Lung (tissue), 11 donors: ENCODE measurements at regions not wholly inside any gene's neighbourhood (a gene's known extent, or its start where the extent isn't known, plus 50 kb on each side); places are given as distances from the start of the nearest gene placed in this dataset.

Experiments
- ATAC-seq: fragments of 200-7000 bp; cut with Tn5 transposase; one replicate; pipeline ENCODE4 v1.9.1; 2020; ENCODE audit warnings: moderate number of reproducible peaks; ENCODE audit not compliant: insufficient read depth, low FRiP score
- DNase-seq, 3 donors: peaks; one replicate each; pipeline ENCODE4 v3.0.0-alpha.2; 2013 to 2017
- H3K27ac ChIP-seq, 2 donors: one replicate each; pipeline ENCODE4 v1.5.1; 2013; ENCODE audit warnings: mild to moderate bottlenecking in 2 of 2, moderate library complexity in 2 of 2, control low read depth in 1 of 2, inconsistent platforms in 1 of 2, low read depth in 1 of 2, low read length in 1 of 2
- H3K27me3 ChIP-seq, 3 donors: one replicate each; pipeline ENCODE4 v1.5.1; 2013; ENCODE audit warnings: low read length in 2 of 3; ENCODE audit not compliant: control insufficient read depth in 3 of 3, insufficient read depth in 3 of 3
- H3K36me3 ChIP-seq, 4 donors: one replicate each; pipeline ENCODE4 v1.5.1; 2013; ENCODE audit warnings: low read length in 4 of 4, mild to moderate bottlenecking in 1 of 4, moderate library complexity in 1 of 4; ENCODE audit not compliant: control insufficient read depth in 4 of 4, insufficient read depth in 4 of 4
- H3K4me1 ChIP-seq, 5 donors: one replicate each; pipeline ENCODE4 v1.5.1; 2013; ENCODE audit warnings: low read length in 5 of 5, mild to moderate bottlenecking in 2 of 5, moderate library complexity in 1 of 5; ENCODE audit not compliant: control insufficient read depth in 5 of 5, insufficient read depth in 5 of 5
- H3K4me3 ChIP-seq: one replicate; pipeline ENCODE4 v1.5.1; 2013; ENCODE audit warnings: mild to moderate bottlenecking, control low read depth, moderate library complexity
- H3K9ac ChIP-seq, 2 donors: one replicate each; pipeline ENCODE4 v1.5.1; 2013; ENCODE audit warnings: low read length in 2 of 2, control low read depth in 1 of 2; ENCODE audit not compliant: insufficient read depth in 1 of 2
- H3K9me3 ChIP-seq, 4 donors: one replicate each; pipeline ENCODE4 v1.5.1; 2013; ENCODE audit warnings: low read length in 3 of 4, mild to moderate bottlenecking in 1 of 4, moderate library complexity in 1 of 4; ENCODE audit not compliant: control insufficient read depth in 4 of 4, insufficient read depth in 3 of 4
- CTCF ChIP-seq: IDR thresholded peaks from 2 replicates; pipeline ENCODE4 v1.5.1; 2012; ENCODE audit warnings: mild to moderate bottlenecking; ENCODE audit errors: control extremely low read depth, extremely low read depth
- WGBS, 2 donors: extraction: QIAGEN DNeasy Blood & Tissue Kit; methylation state at CpG; one replicate each; pipeline ENCODE4 v1.1.7; 2013; 5-methylcytosine and 5-hydroxymethylcytosine counted together
- donor health status: control.
- donor health status: control.
- donor health status: Bipolar disorder and iron deficiency.
- donor health status: healthy.
- donor health status: DM: yes; HTN: yes; CAD: no.

DNA sequence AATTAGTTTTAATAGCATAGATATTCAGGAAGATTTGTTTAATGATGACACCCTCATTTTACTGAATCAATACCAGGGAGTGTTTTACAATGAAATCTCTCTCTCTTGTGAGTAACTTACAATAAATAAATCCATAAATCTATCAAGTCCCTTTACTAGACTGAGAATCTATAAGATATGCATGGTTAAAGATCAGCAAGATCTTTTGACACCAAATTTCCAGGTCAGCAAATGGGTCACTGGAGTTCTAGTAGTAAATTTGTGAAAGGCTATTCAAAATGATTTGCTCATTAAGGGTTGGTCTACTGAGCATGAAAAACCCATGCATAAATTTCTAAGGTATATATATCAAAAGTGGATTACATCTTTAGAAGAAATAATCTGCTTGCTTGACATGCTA lies 512.1 kb upstream of the ITGA1 start:
- no peaks in the 10 kb centered on the region for H3K27me3 ChIP-seq
- DNase-seq (no peak), ATAC-seq (no peak)
- TF ChIP-seq CTCF = no peak
- no peaks in the 10 kb centered on the region for H3K9me3 ChIP-seq
- no peak overlapping the region for H3K27ac ChIP-seq
- no peak overlapping the region for H3K9ac ChIP-seq
- no peaks in the 10 kb centered on the region for H3K36me3 ChIP-seq
- H3K4me3 ChIP-seq = no peak overlapping the region
- no peaks in the 10 kb centered on the region for H3K4me1 ChIP-seq

DNA sequence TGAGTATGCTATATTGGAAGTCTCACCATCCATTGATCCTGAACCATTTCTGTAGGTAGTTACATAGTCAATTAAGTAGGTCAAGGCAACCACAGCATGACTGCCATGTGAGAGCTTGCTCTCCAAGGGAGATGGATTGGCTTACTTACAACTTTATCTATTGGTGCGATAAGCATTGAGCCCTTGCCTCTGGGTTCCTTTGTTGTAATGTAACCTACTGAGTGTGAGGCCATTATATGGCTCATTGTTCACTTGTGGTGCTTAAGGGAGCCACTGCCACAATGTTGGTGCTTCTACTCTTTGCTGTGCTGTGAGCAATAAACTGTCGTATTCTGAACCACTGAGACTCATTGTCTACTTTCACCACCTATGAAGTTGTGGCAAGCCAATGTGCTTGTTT lies 510.6 kb upstream of the ITGA1 start:
- Histone ChIP-seq H3K9ac (no peak overlapping the region), H3K4me1 (no peaks in the 10 kb centered on the region), H3K4me3 (no peak overlapping the region), H3K36me3 (no peaks in the 10 kb centered on the region), H3K9me3 (no peaks in the 10 kb centered on the region), H3K27me3 (no peaks in the 10 kb centered on the region), H3K27ac (no peak overlapping the region)
- WGBS, 2 donors = 86 to 94% methylated on average over 2 of the region's 2 CpGs
- ATAC-seq = no peak
- TF ChIP-seq CTCF = no peak
- no peak for DNase-seq

DNA sequence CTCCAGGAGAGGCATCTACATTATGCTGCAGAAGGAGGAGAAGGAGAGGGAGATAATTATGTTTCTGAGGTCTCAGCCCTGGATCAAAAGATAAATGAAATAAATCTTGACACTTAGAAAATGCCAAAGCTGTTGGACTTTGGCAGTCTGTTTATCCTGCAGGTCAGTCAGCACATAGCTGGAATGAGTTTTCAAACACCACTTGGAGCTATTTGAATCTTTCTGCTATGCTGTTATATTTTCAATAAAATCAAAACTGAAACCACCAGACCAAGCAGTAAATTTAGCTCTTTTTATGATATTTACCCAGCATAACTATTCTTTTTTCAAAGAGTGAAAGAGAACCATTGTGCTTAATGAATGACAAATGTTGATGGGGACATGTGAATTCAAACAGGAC lies 505.1 kb upstream of the ITGA1 start:
- no peaks in the 10 kb centered on the region for H3K36me3 ChIP-seq
- ATAC-seq (no peak), DNase-seq (no peak)
- no peak overlapping the region for H3K9ac ChIP-seq
- H3K4me1 ChIP-seq = no peaks in the 10 kb centered on the region
- no peaks in the 10 kb centered on the region for H3K9me3 ChIP-seq
- no peak overlapping the region for H3K4me3 ChIP-seq
- H3K27ac ChIP-seq = no peak overlapping the region
- no peak for TF ChIP-seq CTCF
- no peaks in the 10 kb centered on the region for H3K27me3 ChIP-seq

GRCh38 chr5:52283221-52283620 lies 504.5 kb upstream of the ITGA1 start:
- Histone ChIP-seq H3K36me3 (no peaks in the 10 kb centered on the region), H3K9ac (no peak overlapping the region), H3K27ac (no peak overlapping the region), H3K4me1 (no peaks in the 10 kb centered on the region), H3K27me3 (no peaks in the 10 kb centered on the region), H3K9me3 (no peaks in the 10 kb centered on the region), H3K4me3 (no peak overlapping the region)
- WGBS, 2 donors = 67 to 90% methylated on average over 1 of the region's 1 CpG
- DNase-seq (no peak), ATAC-seq (no peak)
- TF ChIP-seq CTCF = no peak
